ENCODE measurements at regions not wholly inside any gene's neighbourhood (a gene's known extent, or its start where the extent isn't known, plus 50 kb on each side); places are given as distances from the start of the nearest gene placed in this dataset.
A peak's percentile ranks its signal among the peaks of the same experiment; 100 is the strongest.

GRCh38 chr21:41086569-41086968 lies 81.4 kb upstream of the BACE2 start:
- no peak for ATAC-seq

GRCh38 chr21:41090981-41091380 lies 77.0 kb upstream of the BACE2 start:
- no peak for ATAC-seq

GRCh38 chr21:41091616-41092015 lies 76.3 kb upstream of the BACE2 start:
- no peak for ATAC-seq

GRCh38 chr21:41092312-41092711 lies 75.6 kb upstream of the BACE2 start:
- ATAC-seq: no peak

GRCh38 chr21:41095983-41096382 lies 72.0 kb upstream of the BACE2 start:
- no peak for ATAC-seq

- ATAC-seq: no peak
These were observed 69.9 kb upstream of the BACE2 start for GRCh38 chr21:41098076-41098475.

GRCh38 chr21:41098481-41099042 lies 69.4 kb upstream of the BACE2 start:
- no peak for ATAC-seq

- peak; percentile 70 for ATAC-seq
These were observed 67.0 kb upstream of the BACE2 start for GRCh38 chr21:41100826-41101550.

- no peak for ATAC-seq
These were observed 65.7 kb upstream of the BACE2 start for GRCh38 chr21:41102281-41102680.

- no peak for ATAC-seq
These were observed 60.4 kb upstream of the BACE2 start for GRCh38 chr21:41107602-41108001.

- no peak for ATAC-seq
These were observed 59.0 kb upstream of the BACE2 start for GRCh38 chr21:41108668-41109585.

- no peak for ATAC-seq
These were observed 57.8 kb upstream of the BACE2 start for GRCh38 chr21:41110161-41110560.

- no peak for ATAC-seq
These were observed 57.3 kb upstream of the BACE2 start for GRCh38 chr21:41110664-41111063.

GRCh38 chr21:41111681-41112080 lies 56.3 kb upstream of the BACE2 start:
- ATAC-seq: no peak

- ATAC-seq: peak; percentile 44
These were observed 54.9 kb upstream of the BACE2 start for GRCh38 chr21:41112740-41113692.

- no peak for ATAC-seq
These were observed 52.1 kb upstream of the BACE2 start for GRCh38 chr21:41115851-41116250.
